AG08396 (cell line): ENCODE measurements at regions not wholly inside any gene's neighbourhood (a gene's known extent, or its start where the extent isn't known, plus 50 kb on each side); places are given as distances from the start of the nearest gene placed in this dataset.

Experiments used
- DNase-seq: peaks from one replicate; pipeline ENCODE4 v3.0.0; 2012; ENCODE audit warnings: low spot score, mixed read lengths

- DNase-seq = no peak
Observed at GRCh38 chr7:41524876-41525275, 178.0 kb downstream of the INHBA start.

- DNase-seq = no peak
Observed at GRCh38 chr7:41520445-41520844, 182.4 kb downstream of the INHBA start.

GRCh38 chr7:41517771-41518170 is 185.1 kb downstream of the INHBA start:
- DNase-seq = no peak

- no peak for DNase-seq
Observed at GRCh38 chr7:41508755-41509154, 194.1 kb downstream of the INHBA start.

- no peak for DNase-seq
Observed at GRCh38 chr7:41507686-41508268, 195.1 kb downstream of the INHBA start.

- no peak for DNase-seq
Observed at GRCh38 chr7:41504214-41504980, 198.5 kb downstream of the INHBA start.

GRCh38 chr7:41503438-41503837 is 199.5 kb downstream of the INHBA start:
- peak; percentile 32 for DNase-seq

GRCh38 chr7:41501466-41501865 is 201.4 kb downstream of the INHBA start:
- DNase-seq = no peak

- DNase-seq = no peak
Observed at GRCh38 chr7:41501006-41501405, 201.9 kb downstream of the INHBA start.

- DNase-seq = no peak
Observed at GRCh38 chr7:41492603-41493002, 210.3 kb downstream of the INHBA start.

GRCh38 chr7:41491883-41492471 is 210.9 kb downstream of the INHBA start:
- no peak for DNase-seq

GRCh38 chr7:41491308-41491707 is 211.6 kb downstream of the INHBA start:
- DNase-seq = no peak

- DNase-seq = no peak
Observed at GRCh38 chr7:41489885-41490284, 213.0 kb downstream of the INHBA start.

GRCh38 chr7:41487229-41487940 is 215.5 kb downstream of the INHBA start:
- DNase-seq = no peak

GRCh38 chr7:41481353-41481752 is 221.5 kb downstream of the INHBA start:
- DNase-seq = no peak

- no peak for DNase-seq
Observed at GRCh38 chr7:41478187-41478586, 224.7 kb downstream of the INHBA start.

- no peak for DNase-seq
Observed at GRCh38 chr7:41476460-41476803, 226.5 kb downstream of the INHBA start.

GRCh38 chr7:41475801-41476459 is 227.0 kb downstream of the INHBA start:
- no peak for DNase-seq

GRCh38 chr7:41472427-41473125 is 230.3 kb downstream of the INHBA start:
- peak; percentile 33 for DNase-seq

- no peak for DNase-seq
Observed at GRCh38 chr7:41470081-41470480, 232.8 kb downstream of the INHBA start.

- no peak for DNase-seq
Observed at GRCh38 chr7:41467596-41467995, 235.3 kb downstream of the INHBA start.
